GM13977 (cell line): ENCODE measurements at regions not wholly inside any gene's neighbourhood (a gene's known extent, or its start where the extent isn't known, plus 50 kb on each side); places are given as distances from the start of the nearest gene placed in this dataset.
"Not testable (repeated sequence)": the region's sequence is repeated elsewhere in the genome, so short reads cannot be mapped to it uniquely, and the experiment has no call there.

ENCODE experiments used
- DNase-seq: peaks from one replicate; pipeline ENCODE4 v3.0.0; 2012; ENCODE audit warnings: low spot score
- in situ Hi-C: fragments of 300-500 bp; cut with MboI; formaldehyde crosslinking; loops from one replicate; pipeline ENCODE4 v1.12.0; 2022; ENCODE audit warnings: low sequenced_read_pairs, low pct_unique_long_range_greater_than_20kb, mixed read lengths, inconsistent platforms; ENCODE audit not compliant: unreplicated experiment
- TF ChIP-seq, protein P1 (sequence below): IDR thresholded peaks from 2 replicates; pipeline ENCODE4 v1.5.1; 2012; ENCODE audit warnings: mild to moderate bottlenecking, control low read depth; ENCODE audit not compliant: insufficient read depth; ENCODE audit errors: extremely low read depth, missing control alignments

DNA sequence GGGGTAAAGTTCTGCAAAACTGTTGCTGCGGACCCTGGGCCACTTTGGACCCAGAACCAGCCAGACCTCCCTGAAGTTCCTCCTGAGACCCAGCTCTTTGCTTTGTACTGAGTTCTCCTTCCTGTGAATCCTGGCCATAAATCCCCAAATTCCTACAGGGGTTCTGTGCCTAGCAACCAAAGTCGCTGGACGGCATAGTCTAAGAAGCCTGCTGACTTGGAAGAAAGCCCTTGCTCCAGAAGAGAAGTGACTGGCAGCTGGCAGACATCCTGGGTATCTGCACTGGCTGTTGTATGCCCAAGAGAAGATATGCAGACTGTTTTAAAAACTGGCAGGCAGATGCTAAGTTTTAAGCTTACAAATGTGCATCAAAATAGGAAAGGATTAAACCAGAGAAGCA is 99.9 kb upstream of the SLC24A4 start:
- in situ Hi-C loops: no loop called here
- TF ChIP-seq, protein P1, sequence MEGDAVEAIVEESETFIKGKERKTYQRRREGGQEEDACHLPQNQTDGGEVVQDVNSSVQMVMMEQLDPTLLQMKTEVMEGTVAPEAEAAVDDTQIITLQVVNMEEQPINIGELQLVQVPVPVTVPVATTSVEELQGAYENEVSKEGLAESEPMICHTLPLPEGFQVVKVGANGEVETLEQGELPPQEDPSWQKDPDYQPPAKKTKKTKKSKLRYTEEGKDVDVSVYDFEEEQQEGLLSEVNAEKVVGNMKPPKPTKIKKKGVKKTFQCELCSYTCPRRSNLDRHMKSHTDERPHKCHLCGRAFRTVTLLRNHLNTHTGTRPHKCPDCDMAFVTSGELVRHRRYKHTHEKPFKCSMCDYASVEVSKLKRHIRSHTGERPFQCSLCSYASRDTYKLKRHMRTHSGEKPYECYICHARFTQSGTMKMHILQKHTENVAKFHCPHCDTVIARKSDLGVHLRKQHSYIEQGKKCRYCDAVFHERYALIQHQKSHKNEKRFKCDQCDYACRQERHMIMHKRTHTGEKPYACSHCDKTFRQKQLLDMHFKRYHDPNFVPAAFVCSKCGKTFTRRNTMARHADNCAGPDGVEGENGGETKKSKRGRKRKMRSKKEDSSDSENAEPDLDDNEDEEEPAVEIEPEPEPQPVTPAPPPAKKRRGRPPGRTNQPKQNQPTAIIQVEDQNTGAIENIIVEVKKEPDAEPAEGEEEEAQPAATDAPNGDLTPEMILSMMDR: no peak
- no peak for DNase-seq

DNA sequence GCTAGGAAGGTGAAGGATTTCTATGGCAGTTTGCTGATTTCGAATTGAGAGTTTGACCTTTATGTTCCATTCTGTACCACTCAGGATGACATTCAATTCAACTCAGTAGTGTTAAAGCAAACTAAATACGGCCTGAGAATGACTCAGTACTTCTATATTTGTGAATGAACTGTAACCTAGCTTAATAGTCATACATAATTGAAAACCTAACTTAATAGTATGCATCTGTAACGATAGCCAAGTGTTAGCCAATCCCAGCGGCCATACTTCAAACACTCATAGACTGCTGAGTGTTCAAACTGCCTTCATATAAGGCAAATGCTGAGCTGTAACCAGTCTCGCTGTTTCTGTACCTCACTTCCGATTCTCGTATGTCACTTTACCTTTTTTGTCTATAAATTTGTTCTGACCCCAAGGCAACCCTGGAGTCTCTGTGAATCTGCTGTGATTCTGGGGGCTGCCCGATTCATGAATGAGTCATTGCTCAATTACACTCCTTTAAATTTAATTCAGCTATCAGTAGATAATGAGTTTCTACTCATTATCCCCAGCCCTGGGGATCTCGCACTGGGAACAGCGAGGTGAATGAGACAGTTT is 98.5 kb upstream of the SLC24A4 start:
- DNase-seq: no peak
- TF ChIP-seq, protein P1: no peak
- in situ Hi-C loops: no loop called here

DNA sequence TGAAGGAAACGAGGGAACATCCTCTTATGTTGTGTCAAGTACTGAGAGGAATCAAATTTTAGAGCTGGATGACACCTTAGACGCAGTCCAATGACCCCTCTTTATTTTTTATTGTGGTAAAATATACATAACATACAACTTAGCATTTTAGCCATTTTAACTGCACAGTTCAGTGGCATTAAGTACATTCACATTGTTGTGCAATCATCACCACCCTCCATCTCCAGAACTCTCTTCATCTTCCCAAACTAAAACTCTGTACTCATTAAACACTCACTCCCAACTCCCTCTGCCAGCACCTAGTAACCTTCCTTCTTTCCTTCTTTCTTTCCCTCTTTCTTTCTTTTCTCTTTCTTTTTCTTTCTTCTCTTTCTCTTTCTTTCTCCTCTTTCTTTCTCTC is 97.2 kb upstream of the SLC24A4 start:
- DNase-seq: no peak
- in situ Hi-C loops: no loop called here
- TF ChIP-seq, protein P1: no peak

DNA sequence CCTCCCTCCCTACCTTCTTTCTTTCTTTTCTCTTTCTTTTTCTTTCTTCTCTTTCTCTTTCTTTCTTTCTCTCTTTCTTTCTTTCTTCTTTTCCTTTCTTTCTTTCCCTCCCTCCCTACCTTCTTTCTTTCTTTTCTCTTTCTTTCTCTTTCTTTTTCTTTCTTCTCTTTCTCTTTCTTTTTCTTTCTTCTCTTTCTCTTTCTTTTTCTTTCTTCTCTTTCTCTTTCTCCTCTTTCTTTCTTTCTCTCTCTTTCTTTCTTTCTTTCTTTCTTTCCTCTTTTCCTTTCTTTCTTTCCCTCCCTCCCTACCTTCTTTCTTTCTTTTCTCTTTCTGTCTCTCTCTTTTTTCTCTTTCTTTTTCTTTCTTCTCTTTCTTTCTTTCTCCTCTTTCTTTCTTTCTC is 96.8 kb upstream of the SLC24A4 start:
- in situ Hi-C loops: not testable (repeated sequence)

DNA sequence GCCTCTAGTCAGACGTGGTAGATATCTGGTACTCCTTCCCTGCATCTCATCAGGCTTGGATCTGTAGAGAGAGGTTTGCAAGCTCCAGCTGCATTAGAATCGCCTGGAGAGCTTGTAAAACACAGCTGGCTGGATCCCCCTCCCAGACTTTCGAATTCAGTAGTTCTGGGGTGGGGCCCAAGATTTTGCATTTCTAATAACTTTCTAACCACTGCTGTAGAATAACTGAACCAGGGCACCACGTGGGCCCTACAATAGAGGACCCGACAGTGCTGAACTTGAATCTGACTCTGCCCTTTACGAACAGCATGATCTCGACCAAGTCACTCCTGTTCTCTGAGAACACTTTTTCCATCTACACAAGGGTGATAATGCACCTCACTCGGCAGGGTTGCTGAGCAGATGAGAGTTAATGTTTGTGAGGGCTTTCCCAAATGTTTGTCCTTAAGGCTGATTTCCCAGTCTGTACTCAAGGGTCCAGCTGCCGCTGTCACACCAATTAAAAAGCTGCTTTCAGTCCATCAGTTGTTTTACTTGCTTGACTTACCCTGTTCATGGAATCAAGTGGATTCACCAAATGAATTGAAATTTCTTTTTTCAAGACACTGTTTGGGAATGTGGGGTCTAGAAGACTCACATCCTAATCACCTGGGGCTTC is 86.6 kb upstream of the SLC24A4 start:
- in situ Hi-C loops: no loop called here
- DNase-seq: no peak
- TF ChIP-seq, protein P1: no peak

More for the DNA sequence above, 96.8 kb upstream of the SLC24A4 start:
- DNase-seq: not testable (repeated sequence)

DNA sequence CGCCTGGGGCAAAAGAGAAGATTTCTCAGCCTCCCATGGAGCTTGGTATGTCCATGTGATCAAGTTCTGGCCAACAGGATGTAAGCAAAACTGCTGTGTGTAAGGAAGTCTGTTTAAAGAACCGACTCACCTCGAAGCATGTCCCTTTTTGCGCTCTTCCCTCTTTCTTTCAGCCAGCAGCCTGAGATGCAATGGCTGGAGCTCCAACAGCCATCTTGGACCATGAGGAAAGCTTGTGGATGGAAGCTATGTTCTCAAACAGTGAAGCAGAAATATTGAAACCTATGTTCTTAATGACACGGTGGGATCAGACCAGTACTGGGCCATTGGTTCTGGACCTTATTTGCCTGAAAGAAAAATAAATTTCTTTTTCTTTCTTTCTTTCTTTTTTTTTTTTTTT is 82.3 kb upstream of the SLC24A4 start:
- in situ Hi-C loops: no loop called here
- TF ChIP-seq, protein P1: no peak
- no peak for DNase-seq

DNA sequence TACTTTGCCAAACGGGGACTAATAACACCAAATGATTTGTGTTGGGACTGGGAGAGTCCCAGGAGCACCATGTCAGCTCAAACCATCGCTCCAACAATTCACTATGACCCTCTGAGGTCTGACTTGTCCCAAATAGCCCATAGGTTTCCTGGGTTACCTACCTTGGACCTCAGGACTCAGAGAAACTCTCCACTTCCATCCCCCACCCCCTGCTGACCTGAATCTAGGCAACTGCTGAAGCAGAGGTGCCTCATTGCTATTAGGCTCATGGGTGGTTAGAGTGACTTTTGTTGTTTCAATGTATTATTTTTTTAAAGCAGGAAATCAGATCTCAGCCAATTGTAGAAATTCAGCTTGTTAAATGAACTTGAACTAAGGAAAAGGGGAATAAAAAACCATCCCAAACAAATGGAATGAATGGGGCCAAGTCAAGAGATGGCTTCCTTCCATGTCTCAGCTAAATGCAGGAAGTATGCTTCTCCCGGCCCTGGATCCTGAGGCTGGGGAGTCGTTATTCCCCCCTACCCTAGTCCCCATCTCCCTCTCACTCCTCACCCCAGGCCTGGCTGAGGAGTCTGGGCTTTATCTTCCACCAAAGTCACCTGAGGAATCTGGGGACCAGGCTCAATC is 80.9 kb upstream of the SLC24A4 start:
- in situ Hi-C loops: no loop called here
- TF ChIP-seq, protein P1: no peak
- no peak for DNase-seq
